T47D (cell line): ENCODE measurements at regions not wholly inside any gene's neighbourhood (a gene's known extent, or its start where the extent isn't known, plus 50 kb on each side); places are given as distances from the start of the nearest gene placed in this dataset.

Experiments used
- DNase-seq, 2 experiments: peaks; one replicate each; pipeline versions ENCODE4 v3.0.0 to v3.0.0-alpha.2; 2011 to 2012; ENCODE audit warnings: low read depth in 1 of 2, low spot score in 1 of 2
- JUND ChIP-seq: IDR thresholded peaks from 2 replicates; pipeline ENCODE4 v1.6.1; 2012; ENCODE audit warnings: low read depth
- in situ Hi-C: cut with HindIII; loops from 2 replicates; pipeline ENCODE4 v1.10.0; 2016; ENCODE audit warnings: low sequenced_read_pairs, low pct_unique_long_range_greater_than_20kb

DNA sequence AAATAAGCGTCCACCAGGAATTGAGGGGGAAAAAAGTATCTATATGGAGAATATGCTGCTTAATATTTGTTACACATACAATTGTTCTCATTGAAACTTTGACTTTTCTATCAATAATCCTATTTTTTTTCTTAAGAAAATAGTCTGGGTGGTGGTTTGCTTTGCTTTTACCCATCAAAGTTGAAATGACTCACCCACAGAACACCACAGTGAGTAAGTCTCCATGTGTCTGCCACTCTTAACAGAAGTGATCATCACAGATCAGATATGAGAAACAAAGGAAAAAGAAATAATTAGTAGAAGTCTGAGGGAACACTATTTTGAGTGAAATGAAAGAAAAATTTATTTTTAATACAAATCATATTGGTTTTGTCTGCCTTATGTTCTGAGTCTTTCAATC is 742.8 kb downstream of the CDH9 start:
- in situ Hi-C loops: no loop called here
- DNase-seq: no peak
- no peak for TF ChIP-seq JUND

DNA sequence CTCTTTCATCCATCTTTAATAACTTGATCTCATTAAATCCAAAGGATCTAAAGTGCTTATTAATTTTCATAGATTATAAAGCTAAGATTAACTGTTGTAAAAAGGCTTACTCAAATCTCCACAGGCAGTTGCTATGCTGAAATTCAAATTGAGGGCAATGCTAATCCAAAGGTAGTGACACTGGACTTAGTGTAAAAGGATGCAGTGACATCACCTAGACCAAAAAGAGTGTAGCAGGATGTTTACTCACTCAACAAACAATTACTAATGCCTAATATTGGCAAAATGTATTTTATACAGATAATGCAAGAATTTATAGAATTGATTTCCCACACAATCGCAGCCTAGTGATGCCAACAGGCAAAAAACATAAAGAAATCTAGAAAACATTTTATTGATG is 756.2 kb downstream of the CDH9 start:
- no peak for DNase-seq

DNA sequence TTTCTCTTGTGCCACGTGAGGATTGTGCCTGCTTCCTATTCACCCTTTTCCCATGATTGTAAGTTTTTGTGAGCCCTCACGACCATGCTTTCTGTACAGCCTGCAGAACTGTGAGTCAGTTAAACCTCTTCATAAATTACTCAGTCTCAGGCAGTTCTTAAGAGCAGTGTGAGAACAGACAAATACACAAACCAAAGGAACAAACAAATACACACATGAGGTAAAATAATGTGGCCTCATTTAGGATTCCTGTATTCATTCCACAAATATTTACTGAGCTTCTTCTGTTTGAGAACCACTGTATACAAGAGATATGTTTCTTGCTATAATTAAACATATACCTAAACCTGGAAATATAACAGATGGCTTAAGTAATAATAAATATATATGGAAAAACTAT is 760.3 kb downstream of the CDH9 start:
- no peak for TF ChIP-seq JUND
- peak in 1 of 2 experiments; percentile 67 for DNase-seq
- in situ Hi-C loops: no loop called here

More for the DNA sequence above, 756.2 kb downstream of the CDH9 start:
- in situ Hi-C loops: no loop called here
- no peak for TF ChIP-seq JUND

DNA sequence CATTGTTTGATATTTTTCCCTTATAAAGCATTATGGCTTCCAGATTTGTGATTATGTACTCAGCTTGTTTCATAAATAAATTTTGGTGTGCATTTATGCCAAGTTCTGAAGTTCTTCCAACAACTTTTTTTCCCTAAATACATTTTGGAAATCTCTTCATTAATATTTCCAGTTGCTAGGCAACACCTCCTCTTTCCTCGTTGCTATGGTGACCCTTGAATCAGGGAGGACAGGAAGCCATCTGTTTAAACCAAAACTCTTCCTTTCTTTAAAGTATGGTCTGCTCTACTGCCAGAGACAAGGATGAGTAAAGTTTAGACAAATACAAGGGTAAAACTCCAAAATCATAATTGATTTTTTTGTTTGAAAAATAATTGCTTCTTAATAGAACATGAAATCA is 779.3 kb downstream of the CDH9 start:
- in situ Hi-C loops: no loop called here
- DNase-seq: no peak
- TF ChIP-seq JUND: no peak

DNA sequence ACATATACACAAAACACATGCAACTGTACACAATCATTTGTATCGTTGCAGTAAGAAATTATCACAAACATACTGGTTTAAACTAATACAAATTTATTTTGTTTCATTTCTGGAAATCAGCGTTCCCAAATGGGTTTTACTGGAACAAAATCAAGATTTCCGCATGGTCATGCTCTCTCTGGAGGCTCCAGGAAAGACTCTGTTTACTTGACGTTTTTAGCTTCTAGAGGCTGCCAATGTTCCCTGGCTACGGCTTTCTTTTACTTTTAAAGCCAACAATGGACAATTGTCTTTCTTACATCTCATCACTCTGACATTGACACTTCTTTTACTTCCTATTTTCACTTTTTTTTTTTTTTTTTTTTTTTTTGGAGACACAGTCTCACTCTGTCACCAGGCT is 793.1 kb downstream of the CDH9 start:
- peak in 1 of 2 experiments; percentile 23 for DNase-seq
- in situ Hi-C loops: no loop called here
- no peak for TF ChIP-seq JUND

DNA sequence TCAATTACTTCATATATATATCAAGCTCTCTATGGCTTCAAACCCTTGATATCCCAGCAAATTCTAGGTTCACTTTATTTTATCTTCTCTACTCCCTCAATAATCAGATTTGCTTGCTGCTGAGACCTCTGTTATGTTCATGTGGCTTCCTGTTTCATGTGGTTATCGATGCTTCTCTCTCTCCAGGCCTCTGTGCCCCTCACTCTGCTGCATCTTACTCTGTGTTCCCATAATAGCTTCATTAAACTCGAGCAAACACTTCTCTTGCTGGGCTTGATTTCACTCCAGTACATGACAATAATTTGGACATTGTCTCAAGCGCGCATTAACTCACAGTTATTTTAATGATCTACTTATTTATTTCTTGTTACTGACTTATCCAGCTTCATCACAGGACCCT is 798.8 kb downstream of the CDH9 start:
- no peak for TF ChIP-seq JUND
- in situ Hi-C loops: no loop called here
- DNase-seq: no peak

DNA sequence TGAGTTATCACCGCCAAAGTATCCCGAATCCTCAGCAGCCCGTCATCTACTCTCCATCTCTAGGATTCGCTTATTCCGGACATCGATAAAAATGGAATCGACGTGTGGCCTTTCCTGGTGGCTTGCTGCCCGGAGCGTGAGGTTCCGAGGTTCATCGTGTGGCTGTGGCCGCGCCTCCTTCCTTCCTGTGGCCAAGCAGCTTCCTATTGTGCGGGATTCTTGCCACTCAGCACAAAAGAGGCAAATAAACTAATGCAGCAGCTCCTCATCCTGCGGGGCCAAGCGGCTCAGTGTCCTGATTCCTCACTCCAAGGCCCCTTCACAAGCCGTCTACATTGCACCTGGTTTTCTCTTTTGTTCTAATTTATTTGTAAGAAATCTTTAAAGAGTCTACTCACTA is 800.9 kb downstream of the CDH9 start:
- no peak for DNase-seq
- no peak for TF ChIP-seq JUND
- in situ Hi-C loops: no loop called here

DNA sequence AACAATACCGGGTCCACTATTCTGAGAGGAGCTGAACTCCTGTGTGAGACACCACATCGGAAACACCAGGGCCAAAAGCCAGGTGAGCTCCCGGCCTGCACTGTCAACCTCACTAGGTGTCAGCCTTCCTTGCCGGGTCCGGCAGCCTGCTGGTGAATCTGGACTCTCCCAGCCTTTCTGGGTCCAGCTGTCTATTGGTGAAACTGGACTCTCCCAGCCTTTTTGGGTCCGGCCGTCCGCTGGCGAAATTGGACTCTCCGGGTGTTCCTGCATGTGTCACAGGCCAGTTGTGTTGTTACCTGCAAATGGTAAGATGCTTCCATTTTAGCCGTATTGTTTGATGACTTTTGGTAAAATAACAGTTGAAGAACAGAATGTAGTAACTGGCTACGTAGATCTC is 801.5 kb downstream of the CDH9 start:
- no peak for DNase-seq
- in situ Hi-C loops: no loop called here
- TF ChIP-seq JUND: no peak

DNA sequence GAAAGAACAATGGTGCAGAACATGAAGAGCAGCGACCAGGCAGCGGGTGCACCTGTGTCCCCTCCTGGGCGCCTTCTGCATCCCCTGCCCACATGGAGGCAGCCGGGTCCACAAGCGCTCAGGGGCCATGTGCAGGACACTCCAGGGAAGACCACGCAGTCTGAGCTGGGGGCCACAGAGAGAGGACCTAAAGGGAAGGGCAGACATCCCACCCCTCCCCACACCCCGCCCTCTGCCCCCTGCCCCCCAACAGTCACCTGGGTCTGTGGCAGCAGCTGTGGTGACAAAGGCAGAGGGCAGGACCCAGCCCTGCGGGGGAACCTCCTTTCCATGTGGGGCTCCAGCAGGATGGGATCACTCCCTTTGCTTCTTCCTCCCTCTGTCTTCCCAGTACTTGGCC is 805.7 kb downstream of the CDH9 start:
- in situ Hi-C loops: no loop called here
- TF ChIP-seq JUND: no peak
- DNase-seq: no peak

DNA sequence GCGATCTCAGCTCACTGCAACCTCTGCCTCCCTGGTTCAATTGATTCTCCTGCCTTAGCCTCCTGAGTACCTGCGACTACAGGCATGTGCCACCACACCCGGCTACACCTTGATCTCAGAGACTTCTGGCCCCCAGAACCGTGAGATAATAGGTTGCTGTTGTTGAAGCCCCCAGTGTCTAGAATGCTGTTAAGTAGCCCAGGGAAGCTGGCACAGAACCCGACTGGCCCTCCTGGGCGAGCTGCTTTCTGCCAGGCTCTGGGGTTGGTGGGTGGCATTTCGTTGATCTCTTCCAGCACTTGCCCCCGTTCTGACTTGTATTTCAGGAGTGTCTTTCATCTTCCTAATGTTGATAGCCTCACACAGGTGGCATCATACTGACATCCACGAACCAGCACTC is 807.1 kb downstream of the CDH9 start:
- in situ Hi-C loops: no loop called here
- no peak for TF ChIP-seq JUND
- DNase-seq: no peak

DNA sequence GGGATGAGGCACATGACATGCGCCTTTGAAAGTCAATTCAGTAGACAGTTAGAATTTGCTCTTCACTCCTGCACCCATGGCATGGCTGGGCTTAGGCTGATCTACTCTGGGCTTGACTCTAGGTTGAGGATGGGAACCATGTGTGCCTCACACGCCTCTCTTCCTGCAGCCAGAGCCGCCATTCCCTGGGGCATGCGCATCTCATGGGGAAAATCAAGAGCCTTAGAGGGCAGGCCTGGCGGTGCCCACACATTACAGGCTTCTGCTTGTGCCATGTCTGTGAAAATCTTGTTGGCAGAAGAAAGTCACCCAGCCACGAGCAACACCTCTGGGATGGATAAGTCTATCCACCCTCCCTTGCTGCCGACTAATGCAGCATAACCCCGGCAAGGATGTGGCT is 808.5 kb downstream of the CDH9 start:
- no peak for TF ChIP-seq JUND
- DNase-seq: no peak
- in situ Hi-C loops: no loop called here

DNA sequence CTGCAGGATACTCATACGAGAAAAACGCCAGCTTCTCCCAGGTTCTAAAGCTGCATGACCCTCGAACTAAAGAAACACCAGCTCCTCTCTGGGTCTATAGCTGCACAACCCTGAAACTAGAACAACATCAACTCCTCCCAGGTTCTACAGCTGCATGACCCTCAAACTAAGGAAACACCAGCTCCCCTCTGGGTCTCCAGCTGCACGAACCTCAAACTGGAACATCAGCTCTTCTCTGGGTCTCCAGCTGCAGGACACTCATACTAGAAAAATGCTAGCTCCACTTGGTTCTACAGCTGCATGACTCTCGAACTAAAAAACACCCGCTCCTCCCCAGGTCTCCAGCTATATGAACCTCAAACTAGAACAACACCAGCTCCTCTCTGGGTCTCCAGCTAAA is 811.1 kb downstream of the CDH9 start:
- no peak for TF ChIP-seq JUND
- no peak for DNase-seq
- in situ Hi-C loops: no loop called here

DNA sequence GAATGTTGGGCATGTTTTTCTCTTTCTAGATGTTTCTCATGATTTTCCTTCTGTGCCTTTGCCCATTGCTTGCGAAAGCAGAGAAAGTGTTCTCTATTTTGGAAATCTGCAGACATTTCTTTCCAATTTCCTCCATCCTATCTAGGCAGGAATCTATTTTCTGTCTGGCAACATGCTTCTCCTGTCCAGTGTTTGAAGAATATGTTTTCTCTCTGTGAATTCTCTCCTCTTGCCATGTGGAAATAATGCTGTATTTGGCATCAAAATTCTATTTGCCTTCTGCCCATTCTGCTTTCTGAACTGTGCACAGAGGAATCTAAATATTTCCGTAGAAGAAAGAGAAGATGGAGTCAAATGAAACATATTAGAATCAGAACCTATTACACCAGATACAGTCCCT is 833.3 kb downstream of the CDH9 start:
- DNase-seq: no peak
- in situ Hi-C loops: no loop called here
- no peak for TF ChIP-seq JUND

DNA sequence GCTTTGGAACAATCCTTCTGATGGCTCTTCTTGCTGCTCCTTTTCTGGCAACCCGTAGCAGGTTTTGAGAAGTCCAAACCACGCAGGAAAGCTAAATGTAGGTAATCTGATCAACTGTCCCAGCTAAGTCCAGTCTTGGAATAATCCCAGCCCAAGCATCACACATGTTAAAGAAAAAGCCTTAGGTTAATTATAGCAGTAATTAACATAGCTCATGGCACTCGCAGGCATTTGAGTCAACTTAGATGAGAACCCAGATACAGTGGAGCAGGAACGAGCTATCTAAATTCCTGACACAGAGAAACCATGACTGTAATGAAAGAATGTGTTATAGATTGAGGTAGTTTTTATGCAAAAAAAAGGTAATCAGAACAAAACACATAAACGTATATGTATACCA is 844.8 kb downstream of the CDH9 start:
- peak in 1 of 2 experiments; percentile 26 for DNase-seq
- TF ChIP-seq JUND: no peak
- in situ Hi-C loops: no loop called here
